Central memory CD4-positive, alpha-beta T cell (primary cell): ENCODE measurements at regions not wholly inside any gene's neighbourhood (a gene's known extent, or its start where the extent isn't known, plus 50 kb on each side); places are given as distances from the start of the nearest gene placed in this dataset.

Source experiments
- DNase-seq: peaks from one replicate; pipeline ENCODE4 v3.0.0; 2022

- DNase-seq = no peak
Measured at GRCh38 chr10:128725531-128725930, 599.3 kb upstream of the MKI67 start.

- DNase-seq = no peak
Measured at GRCh38 chr10:128727114-128727513, 600.9 kb upstream of the MKI67 start.

- DNase-seq = no peak
Measured at GRCh38 chr10:128729910-128730420, 603.7 kb upstream of the MKI67 start.

DNA sequence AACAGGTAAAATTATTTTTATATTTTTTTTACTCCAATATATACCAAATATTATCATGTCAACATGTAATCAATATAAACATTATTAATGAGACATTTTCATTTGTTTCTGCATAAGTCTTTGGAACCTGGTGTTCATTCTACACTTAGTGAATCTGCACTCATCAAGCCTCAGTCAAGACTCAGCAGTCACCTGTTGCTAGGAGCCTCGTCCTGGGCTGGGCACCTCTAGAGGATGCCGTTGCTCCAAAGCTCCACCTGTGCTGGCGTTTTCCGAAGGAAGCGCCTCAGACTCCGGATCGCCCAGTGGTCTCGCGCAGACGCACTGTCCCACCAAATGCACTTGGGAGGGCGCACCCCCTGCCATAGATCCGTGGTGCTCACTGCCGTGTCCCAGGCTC is 604.7 kb upstream of the MKI67 start:
- DNase-seq = no peak

- DNase-seq = no peak
Measured at GRCh38 chr10:128734161-128734560, 607.9 kb upstream of the MKI67 start.

GRCh38 chr10:128734734-128735133 is 608.5 kb upstream of the MKI67 start:
- no peak for DNase-seq

DNA sequence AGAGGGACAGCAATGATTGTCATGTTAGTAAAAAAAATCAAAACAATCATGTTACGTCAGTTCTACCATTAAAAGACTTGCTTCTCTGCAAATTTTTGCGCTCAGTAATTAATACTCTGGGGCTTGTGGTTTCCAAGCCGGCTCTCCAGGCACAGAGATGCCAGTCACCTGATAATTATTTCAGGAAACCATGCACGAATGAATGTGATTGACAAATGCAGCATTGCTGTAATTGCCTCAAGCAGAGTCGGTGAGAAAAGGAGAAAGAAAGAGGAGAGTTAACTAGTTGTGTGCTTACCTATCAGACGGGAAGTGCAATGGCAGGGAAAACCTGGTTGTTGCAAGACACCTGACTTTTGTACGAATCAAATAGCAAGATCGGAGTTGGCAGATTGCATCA is 609.8 kb upstream of the MKI67 start:
- DNase-seq = no peak

- DNase-seq = no peak
Measured at GRCh38 chr10:128738386-128738915, 612.2 kb upstream of the MKI67 start.

GRCh38 chr10:128739930-128740329 is 613.7 kb upstream of the MKI67 start:
- DNase-seq = no peak

DNA sequence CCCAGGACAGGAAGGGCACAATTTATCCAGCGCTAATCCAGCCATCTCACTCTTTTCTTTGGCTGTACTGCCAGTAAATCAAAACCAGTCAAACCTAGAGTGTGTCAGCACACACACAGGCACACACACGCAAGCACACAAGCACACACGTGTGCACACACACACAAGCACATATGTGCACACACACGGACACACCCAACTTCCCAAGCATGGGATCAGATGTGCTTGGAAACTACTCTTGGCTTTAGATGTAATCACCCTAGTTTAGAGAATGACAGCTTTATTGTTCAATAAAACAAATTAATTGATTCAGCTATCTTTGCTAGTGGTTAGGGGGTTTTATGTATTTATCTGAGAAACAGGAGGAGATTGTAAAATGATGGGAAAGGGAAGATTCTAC is 615.0 kb upstream of the MKI67 start:
- no peak for DNase-seq

GRCh38 chr10:128741680-128742079 is 615.5 kb upstream of the MKI67 start:
- no peak for DNase-seq

- no peak for DNase-seq
Measured at GRCh38 chr10:128744092-128744491, 617.9 kb upstream of the MKI67 start.

GRCh38 chr10:128744811-128745305 is 618.6 kb upstream of the MKI67 start:
- DNase-seq = no peak

GRCh38 chr10:128747582-128748346 is 621.5 kb upstream of the MKI67 start:
- DNase-seq = no peak

DNA sequence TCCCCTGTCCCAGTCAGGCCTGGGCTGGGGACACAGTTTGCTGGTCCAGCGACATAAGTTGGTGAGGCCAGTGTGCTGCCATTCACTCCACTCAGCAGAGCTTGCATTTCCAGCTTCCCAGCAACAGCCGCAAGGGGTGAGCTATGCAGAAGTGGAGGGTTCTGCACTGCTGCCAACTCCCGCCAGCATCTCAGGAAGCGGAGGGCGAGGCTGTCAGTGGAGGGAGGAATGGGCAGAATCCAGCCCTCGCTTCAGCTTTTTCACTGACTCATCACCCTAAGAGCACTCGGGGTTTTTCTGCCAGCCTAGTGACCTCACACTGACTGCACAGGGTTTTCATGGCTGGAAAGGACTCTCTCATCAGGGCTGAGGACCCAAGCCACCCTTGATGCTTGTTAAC is 625.1 kb upstream of the MKI67 start:
- DNase-seq = no peak

- no peak for DNase-seq
Measured at GRCh38 chr10:128751851-128752250, 625.6 kb upstream of the MKI67 start.

DNA sequence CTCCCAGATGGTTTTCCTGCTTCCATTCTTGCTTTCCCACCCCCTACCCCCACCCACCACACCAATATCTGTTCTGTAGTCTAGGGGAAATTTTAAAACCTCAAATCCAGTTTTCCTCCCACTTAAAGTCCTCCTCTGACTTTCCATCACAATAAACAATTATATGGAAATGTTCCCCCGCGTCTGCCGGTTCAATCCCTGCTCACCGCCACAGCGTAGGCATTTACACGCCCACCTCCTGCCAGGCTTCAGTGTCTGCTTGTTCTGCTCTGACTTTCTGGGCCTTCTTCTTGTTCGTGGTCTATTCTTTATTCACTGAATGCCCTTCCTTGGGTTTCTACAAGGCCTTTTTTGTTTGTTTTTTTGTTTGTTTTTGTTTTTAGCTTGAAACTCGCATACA is 633.0 kb upstream of the MKI67 start:
- no peak for DNase-seq

DNA sequence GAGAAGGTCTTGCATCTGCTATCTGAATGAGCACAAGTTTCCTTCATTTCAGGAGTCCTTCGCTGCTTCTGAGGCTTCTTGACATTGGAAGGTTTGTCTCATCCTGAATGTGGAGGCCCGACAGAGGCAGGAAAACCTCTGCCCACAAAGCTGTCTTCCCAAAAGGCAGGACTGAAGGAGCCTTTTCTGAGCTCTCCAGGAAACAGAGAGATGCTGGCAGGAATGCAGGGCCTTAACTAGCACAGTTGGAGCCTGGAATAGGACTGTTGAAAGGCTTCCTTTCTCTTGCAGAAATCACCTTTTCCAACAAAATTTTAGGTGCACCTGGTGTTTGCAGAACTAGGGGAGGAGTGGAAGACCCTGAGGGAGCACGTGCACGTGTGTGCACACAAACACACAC is 637.4 kb upstream of the MKI67 start:
- DNase-seq = no peak

DNA sequence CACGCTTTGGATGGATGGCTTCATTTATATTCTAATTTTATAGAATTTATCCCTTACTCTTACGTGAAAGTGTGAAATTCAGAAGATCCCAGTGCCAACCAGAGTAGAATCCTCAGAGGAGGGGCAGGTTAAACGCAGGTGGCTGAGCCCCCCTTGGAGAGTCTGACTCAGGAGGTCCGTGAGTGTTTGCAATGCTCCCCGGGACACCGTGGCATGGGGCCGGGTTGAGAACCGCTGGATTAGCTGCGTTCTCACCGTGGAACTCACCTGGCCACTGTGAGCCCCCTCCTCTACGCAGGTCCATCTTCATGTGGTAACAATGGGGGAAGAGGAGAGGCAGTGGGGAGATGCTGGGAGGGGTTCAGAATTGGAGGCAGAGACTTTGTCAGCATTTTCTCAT is 638.0 kb upstream of the MKI67 start:
- DNase-seq = no peak

DNA sequence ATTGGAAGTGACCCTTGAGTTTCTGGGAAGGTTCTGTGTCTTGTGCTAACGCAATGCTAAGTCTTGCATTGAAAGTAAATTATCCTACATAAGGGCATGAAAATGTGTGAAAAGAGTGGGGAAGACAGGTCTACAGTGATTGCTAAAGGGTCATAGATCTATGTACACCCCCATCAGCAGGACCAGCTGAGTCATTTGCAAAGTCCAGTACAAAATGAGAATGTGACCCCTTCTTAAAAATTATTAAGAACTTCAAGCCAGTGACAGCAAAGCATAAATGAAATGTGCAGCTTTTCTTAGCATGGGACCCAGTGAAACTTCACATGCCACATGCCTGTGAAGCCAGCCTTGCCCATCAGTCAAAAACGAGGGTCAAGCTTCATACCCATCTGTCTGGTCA is 640.7 kb upstream of the MKI67 start:
- no peak for DNase-seq

DNA sequence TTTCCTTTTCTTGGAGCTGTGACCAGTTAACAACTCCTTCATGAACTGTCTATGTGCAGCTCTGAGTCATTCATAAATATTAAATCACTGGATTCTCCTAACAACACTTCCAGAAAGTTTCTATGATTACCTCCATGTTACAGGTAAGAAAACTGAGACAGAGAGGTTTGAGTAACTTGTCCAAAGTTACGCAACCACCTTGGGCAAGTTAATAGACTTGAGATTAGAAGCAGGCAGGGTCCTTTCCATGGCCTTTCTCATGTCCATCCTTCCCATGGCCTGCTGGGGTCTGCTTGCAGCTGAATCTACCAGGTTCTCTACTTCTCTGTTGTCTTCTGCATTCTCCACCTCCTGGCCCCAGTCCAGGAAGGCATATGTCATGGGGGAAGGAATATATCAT is 648.8 kb upstream of the MKI67 start:
- no peak for DNase-seq

DNA sequence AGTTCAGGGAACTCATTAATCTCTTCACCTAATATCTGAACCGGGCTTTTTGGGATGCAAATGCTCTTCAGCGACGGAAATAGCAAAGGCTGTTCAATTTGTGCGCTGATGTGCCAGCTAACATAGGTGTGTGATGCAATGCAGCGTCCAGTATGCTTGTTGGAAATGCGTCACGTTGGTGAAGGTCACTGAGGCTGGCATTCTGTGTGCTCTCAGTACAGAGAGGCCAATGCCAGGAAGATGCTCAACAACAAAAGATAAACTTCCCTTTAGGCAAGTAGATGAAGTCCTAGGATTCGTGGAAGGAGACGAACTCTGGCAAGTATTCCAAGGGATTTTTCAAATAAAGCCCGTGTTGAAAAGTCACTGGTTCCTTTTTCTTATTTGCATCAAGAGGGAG is 649.5 kb upstream of the MKI67 start:
- DNase-seq = no peak

DNA sequence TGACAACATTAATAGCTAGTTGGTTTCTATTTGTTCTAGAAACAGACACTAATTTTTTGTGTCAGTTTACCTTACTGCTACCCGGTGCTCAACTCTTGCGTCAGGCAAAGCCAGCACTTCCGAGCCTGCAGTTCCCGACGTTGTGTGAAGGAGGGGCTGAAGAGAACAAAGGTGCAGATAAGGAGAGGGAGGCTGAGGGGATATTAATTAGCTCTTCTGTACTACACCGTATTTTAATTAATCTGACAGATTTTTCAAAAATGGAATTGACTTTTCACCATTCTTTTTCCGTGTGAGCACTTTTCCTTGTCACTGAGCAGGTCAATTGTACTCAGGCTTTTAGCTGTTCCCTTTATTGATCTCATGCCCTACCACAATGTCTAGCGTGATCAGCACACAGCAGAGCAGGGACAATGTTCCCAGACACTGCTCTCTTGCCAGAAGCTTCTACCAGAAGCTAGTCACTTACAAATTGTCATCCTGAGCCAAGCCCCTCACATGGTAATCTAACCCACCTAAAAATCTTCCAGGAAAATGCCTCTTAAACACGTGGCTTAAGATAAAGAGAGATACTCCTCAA is 650.5 kb upstream of the MKI67 start:
- DNase-seq = no peak

DNA sequence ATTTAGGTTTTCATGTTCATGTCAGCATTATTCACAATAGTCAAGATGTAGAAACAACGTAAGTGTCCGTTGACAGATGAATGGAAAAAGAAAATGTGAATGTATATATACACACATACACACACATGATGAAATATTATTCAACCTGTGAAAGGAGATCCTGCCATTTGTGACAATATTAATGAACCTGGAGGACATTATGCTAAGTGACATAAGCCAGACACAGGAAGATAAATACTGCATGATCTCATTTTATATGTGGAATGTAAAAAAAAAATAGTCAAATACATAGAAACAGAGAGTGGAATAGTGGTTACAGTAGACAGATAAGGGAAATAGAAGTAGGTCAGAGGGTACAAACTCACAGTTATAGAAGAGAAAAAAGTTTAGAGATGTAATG is 651.1 kb upstream of the MKI67 start:
- DNase-seq = no peak
